M059J (cell line): ENCODE measurements at regions not wholly inside any gene's neighbourhood (a gene's known extent, or its start where the extent isn't known, plus 50 kb on each side); places are given as distances from the start of the nearest gene placed in this dataset.
"Not testable (repeated sequence)": the region's sequence is repeated elsewhere in the genome, so short reads cannot be mapped to it uniquely, and the experiment has no call there.

Experiments used
- DNase-seq: peaks from one replicate; pipeline ENCODE4 v3.0.0-alpha.2; 2012; ENCODE audit warnings: low read depth

GRCh38 chr2:37722971-37723370 is 51.5 kb upstream of the CDC42EP3 start:
- not testable (repeated sequence) for DNase-seq

GRCh38 chr2:37730037-37730818 is 58.8 kb upstream of the CDC42EP3 start:
- no peak for DNase-seq

- DNase-seq = not testable (repeated sequence)
These were observed 61.0 kb upstream of the CDC42EP3 start for GRCh38 chr2:37732412-37732811.

GRCh38 chr2:37733251-37733650 is 61.8 kb upstream of the CDC42EP3 start:
- no peak for DNase-seq

- DNase-seq = not testable (repeated sequence)
These were observed 62.5 kb upstream of the CDC42EP3 start for GRCh38 chr2:37733955-37734354.

- DNase-seq = peak; percentile 61
These were observed 63.6 kb upstream of the CDC42EP3 start for GRCh38 chr2:37734891-37735523.

GRCh38 chr2:37735524-37735910 is 64.1 kb upstream of the CDC42EP3 start:
- DNase-seq = peak; percentile 40

- no peak for DNase-seq
These were observed 66.1 kb upstream of the CDC42EP3 start for GRCh38 chr2:37737507-37737906.

- no peak for DNase-seq
These were observed 66.9 kb upstream of the CDC42EP3 start for GRCh38 chr2:37738266-37738885.

GRCh38 chr2:37739153-37739552 is 67.7 kb upstream of the CDC42EP3 start:
- DNase-seq = no peak

- no peak for DNase-seq
These were observed 68.8 kb upstream of the CDC42EP3 start for GRCh38 chr2:37740164-37740739.

GRCh38 chr2:37742286-37742685 is 70.8 kb upstream of the CDC42EP3 start:
- no peak for DNase-seq

GRCh38 chr2:37744010-37744409 is 72.6 kb upstream of the CDC42EP3 start:
- DNase-seq = no peak

GRCh38 chr2:37744961-37745360 is 73.5 kb upstream of the CDC42EP3 start:
- not testable (repeated sequence) for DNase-seq

GRCh38 chr2:37746011-37746410 is 74.6 kb upstream of the CDC42EP3 start:
- peak; percentile 14 for DNase-seq

- no peak for DNase-seq
These were observed 75.4 kb upstream of the CDC42EP3 start for GRCh38 chr2:37746883-37747282.

- no peak for DNase-seq
These were observed 77.1 kb upstream of the CDC42EP3 start for GRCh38 chr2:37748541-37748940.

- DNase-seq = not testable (repeated sequence)
These were observed 78.8 kb upstream of the CDC42EP3 start for GRCh38 chr2:37750286-37750685.

- DNase-seq = no peak
These were observed 81.3 kb upstream of the CDC42EP3 start for GRCh38 chr2:37752766-37753165.

- DNase-seq = no peak
These were observed 82.3 kb upstream of the CDC42EP3 start for GRCh38 chr2:37753758-37754157.

- DNase-seq = peak; percentile 66
These were observed 84.6 kb upstream of the CDC42EP3 start for GRCh38 chr2:37755961-37756559.

- DNase-seq = not testable (repeated sequence)
These were observed 86.0 kb upstream of the CDC42EP3 start for GRCh38 chr2:37757456-37757855.
